IPS-NIHi11 (cell line): ENCODE measurements at regions not wholly inside any gene's neighbourhood (a gene's known extent, or its start where the extent isn't known, plus 50 kb on each side); places are given as distances from the start of the nearest gene placed in this dataset.

Experiments used
- DNase-seq: peaks from one replicate; pipeline ENCODE4 v3.0.0; 2012; ENCODE audit warnings: mixed read lengths, low spot score

GRCh38 chr1:221104596-221104995 lies 225.4 kb downstream of the HLX start:
- no peak for DNase-seq

GRCh38 chr1:221105578-221105977 lies 226.3 kb downstream of the HLX start:
- DNase-seq, result no peak

- DNase-seq, result no peak
These were observed 227.4 kb downstream of the HLX start for GRCh38 chr1:221106616-221107015.

GRCh38 chr1:221109930-221110329 lies 230.7 kb downstream of the HLX start:
- no peak for DNase-seq

GRCh38 chr1:221117133-221117532 lies 237.9 kb downstream of the HLX start:
- DNase-seq, result no peak

- no peak for DNase-seq
These were observed 238.3 kb downstream of the HLX start for GRCh38 chr1:221117548-221117951.

- no peak for DNase-seq
These were observed 239.1 kb downstream of the HLX start for GRCh38 chr1:221118176-221118937.

- DNase-seq, result no peak
These were observed 239.7 kb downstream of the HLX start for GRCh38 chr1:221118938-221119320.

- DNase-seq, result no peak
These were observed 243.3 kb downstream of the HLX start for GRCh38 chr1:221122501-221122900.

GRCh38 chr1:221125976-221126375 lies 246.7 kb downstream of the HLX start:
- DNase-seq, result no peak

- no peak for DNase-seq
These were observed 258.4 kb downstream of the HLX start for GRCh38 chr1:221137666-221138065.

GRCh38 chr1:221138516-221138915 lies 259.3 kb downstream of the HLX start:
- DNase-seq, result no peak

- DNase-seq, result no peak
These were observed 260.7 kb downstream of the HLX start for GRCh38 chr1:221139991-221140390.

- no peak for DNase-seq
These were observed 261.9 kb downstream of the HLX start for GRCh38 chr1:221141096-221141495.

- no peak for DNase-seq
These were observed 262.5 kb downstream of the HLX start for GRCh38 chr1:221141606-221142285.

- DNase-seq, result no peak
These were observed 269.4 kb downstream of the HLX start for GRCh38 chr1:221148660-221149059.

GRCh38 chr1:221149111-221149510 lies 269.9 kb downstream of the HLX start:
- no peak for DNase-seq

- DNase-seq, result no peak
These were observed 270.4 kb downstream of the HLX start for GRCh38 chr1:221149555-221150075.

- no peak for DNase-seq
These were observed 271.8 kb downstream of the HLX start for GRCh38 chr1:221150996-221151395.

GRCh38 chr1:221154932-221155331 lies 275.7 kb downstream of the HLX start:
- no peak for DNase-seq

- no peak for DNase-seq
These were observed 278.0 kb downstream of the HLX start for GRCh38 chr1:221157026-221157761.

- no peak for DNase-seq
These were observed 280.4 kb downstream of the HLX start for GRCh38 chr1:221159608-221160007.

GRCh38 chr1:221161571-221162041 lies 282.4 kb downstream of the HLX start:
- no peak for DNase-seq
